ENCODE measurements at regions not wholly inside any gene's neighbourhood (a gene's known extent, or its start where the extent isn't known, plus 50 kb on each side); places are given as distances from the start of the nearest gene placed in this dataset.

DNA sequence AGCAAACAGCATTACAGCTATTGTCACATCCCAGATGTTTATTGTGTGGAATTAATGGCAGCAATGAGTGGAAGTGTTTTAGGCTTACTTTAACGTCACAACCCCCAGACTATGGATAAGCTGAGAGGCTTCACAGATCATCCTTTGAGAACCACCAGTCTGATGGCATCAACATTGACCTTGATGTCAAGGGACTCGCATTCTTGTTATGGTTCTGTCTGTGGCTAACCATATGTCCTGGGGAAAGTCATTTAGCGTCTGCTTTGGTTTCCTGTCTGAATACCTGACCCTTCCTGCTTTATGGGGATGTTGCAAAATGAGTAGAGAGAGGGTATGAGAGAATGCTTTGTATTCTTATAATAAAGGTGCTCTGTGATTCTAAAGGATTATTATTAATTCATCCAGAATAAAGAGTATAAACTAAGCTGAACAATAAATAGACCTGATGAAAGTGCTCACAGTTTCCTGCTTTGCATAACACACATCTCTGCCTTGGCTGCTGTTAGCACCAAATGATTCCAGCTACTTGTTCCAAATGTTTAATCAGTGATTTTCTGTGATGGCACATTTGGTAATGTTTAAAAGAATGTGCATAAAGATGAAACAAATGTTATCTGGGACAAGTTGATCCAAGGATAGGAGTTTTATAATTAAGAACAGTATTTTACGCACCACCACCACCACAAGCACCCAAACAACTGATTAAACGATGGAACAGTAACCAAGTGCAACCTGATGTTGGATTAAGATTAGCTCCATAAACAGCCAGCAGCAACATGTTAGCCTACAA, 116.9 kb upstream of the LRIG3 start:
- no peak for DNase-seq

DNA sequence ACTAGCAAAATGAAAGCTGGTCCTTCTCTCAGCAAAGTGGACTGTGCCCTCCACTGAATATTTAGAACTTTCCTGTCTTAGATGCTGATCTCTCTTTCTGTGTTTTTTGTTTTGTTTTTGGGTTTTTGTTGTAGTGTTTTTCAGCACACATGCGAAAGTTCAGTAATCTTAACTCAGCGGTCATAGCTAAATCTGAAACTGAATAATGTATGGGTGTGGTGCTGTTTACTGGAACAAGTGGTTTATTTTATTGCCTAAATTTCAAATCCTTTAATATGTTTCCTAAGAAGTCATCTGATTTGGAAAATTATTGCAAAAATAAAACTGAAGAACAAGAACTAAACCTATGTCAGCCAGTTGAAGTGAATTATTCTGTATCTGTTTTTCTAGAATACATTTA, 116.0 kb upstream of the LRIG3 start:
- no peak for DNase-seq

DNA sequence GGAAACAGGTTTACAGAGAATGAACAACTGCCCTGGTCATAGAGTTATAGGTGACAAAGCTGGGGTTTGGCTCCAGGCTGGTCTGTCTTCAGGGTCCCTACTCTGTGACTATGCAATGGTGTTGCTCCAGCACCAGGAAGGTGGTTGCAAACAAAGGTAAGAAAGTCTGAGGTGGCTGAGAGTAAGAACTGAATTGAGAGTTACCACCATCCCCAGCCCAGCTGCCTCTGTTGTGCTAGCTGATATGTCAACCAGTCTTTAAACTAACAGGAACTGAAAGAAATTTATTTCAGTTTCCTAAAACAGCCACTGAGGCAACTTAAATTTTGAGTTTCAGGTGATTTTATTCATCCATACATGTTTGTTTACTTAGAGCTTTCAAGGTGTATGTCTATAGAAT, 111.0 kb upstream of the LRIG3 start:
- no peak for DNase-seq

DNA sequence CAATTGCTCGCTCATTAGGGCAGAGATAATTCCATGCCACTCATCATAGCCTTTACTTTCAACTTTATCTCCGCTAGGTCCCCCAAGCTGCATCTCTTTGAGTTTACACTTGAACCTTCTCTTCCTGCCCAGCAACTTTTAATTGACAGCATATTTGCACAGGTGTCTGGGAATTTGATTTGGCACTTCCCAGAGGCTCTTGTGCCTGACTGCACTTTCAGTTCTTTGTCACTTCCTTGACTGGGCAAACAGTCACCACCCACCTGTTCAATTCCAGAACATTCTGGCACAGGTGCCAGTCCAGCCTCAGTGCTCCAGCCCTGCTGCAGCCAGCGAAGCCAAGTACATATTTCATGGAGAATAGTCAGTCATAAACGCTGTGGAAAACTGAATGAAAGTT, 110.1 kb upstream of the LRIG3 start:
- peak; percentile 63 for DNase-seq

DNA sequence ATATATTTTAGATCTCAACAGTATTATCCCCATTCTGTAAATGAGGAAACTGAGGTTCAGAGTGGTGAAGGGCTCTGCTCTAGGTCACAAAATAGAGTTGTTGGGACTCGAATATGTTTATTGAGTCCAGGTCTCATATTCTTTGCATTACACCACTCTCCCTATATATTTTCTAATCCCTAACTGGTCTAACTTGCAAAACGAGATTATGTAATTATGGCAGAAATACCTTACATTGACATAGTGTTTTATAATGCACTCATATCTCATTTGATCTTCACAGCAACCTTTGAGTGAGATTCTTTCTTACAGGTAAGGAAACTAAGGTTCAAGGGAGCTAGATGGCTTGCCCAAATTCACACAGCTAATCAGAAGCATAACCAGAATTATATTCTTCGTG, 106.9 kb upstream of the LRIG3 start:
- DNase-seq: no peak

DNA sequence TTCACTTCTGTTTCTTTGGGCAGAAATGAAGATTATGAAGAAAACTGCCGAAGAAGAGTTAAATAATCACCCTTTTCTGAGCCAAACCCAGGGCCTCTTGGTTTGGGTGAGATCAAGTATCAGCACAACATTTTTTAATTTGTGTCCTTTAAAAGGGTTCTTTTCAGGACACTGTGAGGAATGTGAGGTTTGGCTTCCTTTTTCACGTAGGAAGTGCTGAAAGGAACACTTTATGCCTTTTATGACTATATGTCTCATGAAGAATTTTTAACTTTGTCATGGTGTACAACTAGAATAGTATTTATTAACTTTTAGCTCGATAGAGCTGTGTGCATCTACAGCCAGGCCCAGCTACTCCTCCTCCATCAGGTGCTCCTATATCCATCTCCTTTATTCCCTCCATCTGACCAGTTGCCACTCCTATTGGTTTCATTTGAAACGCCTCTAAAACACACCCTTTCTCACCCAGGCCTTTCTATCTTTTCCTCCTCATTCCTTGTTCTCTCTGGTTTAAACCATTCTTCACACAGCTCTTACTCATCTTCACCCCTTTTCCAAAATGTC, 103.6 kb upstream of the LRIG3 start:
- no peak for DNase-seq

DNA sequence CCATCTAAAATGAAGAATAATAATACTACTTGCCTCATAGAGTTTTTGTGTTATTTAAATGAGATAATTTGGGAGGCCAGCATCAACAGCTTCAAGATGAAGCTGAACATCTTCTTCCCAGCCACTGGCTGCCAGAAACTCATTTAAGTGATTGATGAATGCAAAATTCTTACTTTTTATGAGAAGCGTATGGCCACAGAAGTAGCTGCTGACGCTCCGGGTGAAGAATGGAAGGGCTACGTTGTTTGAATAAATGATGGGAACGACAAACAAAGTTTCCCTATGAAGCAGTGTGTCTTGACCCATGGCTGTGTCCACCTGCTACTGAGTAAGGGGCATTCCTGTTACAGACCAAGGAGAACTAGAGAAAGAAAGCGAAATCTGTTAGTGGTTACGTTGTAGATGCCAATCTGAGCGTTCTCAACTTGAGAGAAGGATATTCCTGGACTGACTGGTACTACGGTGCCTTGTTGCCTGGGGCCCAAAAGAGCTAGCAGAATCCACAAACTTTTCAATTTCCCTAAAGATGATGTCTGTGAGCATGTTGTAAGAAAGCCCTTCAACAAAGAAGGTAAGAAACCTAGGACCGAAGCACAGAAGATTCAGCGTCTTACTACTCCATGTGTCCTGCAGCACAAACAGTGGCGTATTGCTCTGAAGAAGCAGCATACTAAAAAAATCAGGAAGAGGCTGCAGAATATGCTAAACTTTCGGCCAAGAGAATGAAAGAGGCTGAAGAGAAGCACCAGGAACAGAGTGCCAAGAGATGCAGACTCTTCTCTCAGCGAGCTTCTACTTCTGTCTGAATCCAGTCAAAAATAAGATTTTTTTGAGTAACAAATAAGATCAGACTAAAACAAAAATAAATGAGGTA, 100.0 kb upstream of the LRIG3 start:
- no peak for DNase-seq

DNA sequence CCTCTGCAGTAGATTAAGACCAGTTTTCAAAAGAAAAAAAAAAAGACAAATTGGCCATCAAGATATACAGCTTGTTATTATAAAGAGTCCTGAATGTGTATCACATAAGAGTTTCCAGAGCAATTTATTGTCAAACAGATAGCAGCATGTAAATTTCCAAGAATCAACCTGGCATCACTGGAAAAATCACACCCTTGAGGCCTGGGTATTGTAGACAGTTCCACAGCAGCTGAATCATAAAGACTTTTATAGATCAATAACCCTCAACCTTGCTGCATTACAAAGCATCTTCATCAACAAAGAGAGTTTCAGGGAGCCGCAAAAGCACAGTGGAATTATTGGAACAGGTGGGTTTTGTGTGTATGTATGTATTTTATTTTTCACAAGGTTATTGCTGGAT, 94.6 kb upstream of the LRIG3 start:
- DNase-seq: no peak

DNA sequence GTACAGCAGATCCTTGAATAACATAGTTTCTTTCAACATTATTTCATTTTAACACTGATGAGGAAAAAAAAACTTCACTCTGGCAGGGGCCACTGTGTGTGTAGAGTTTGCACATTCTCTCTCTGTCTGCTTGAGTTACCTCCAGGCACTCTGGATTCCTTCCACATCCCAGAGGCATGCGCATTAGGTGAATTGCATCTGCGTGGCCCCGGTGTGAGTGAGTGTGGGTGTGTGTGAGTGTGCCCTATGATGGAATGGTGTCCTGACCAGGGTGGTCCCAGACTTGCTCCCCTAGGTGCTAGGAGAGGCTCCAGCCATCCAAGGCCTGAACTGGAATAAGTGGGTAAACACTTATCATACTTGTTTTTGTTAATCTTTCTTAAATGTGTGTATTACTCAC, 90.6 kb upstream of the LRIG3 start:
- DNase-seq: no peak

DNA sequence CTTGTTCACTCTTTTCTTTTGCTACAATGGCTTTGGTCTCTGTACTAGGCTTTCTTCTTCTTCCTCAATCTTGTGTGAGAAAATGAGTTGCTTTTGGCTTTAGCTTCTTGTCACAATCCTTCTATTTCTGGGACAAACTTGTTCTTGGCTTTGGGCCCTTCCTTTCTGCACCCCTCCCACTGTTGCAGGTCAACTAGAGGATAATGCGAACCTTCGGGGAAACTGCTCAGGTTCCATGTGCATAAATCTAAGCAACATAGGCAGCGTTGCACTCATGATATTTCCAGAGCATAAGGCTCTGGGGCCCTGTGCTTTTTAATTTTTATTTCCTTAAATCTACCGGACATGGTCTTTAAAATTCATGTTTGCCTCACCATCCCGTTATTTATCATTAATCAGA, 89.8 kb upstream of the LRIG3 start:
- no peak for DNase-seq

DNA sequence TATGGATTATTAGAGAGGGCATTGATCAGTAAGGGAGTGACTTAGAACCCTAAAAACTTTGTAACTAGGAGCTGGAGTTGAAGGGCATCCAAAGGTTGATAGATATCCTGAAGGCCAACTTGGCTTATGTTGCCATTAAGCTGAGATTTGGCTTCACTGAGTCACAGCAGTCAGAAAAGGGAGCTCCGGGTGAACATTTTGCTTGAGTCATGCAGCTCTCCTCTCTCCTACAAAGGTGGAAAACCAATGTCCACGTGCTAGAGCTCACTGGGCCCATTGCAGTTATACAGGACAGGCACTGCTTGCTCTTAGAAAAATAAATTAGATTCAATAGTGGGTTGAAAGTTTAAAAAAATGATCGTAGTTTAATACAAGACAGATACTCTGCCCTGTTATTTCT, 87.3 kb upstream of the LRIG3 start:
- no peak for DNase-seq

DNA sequence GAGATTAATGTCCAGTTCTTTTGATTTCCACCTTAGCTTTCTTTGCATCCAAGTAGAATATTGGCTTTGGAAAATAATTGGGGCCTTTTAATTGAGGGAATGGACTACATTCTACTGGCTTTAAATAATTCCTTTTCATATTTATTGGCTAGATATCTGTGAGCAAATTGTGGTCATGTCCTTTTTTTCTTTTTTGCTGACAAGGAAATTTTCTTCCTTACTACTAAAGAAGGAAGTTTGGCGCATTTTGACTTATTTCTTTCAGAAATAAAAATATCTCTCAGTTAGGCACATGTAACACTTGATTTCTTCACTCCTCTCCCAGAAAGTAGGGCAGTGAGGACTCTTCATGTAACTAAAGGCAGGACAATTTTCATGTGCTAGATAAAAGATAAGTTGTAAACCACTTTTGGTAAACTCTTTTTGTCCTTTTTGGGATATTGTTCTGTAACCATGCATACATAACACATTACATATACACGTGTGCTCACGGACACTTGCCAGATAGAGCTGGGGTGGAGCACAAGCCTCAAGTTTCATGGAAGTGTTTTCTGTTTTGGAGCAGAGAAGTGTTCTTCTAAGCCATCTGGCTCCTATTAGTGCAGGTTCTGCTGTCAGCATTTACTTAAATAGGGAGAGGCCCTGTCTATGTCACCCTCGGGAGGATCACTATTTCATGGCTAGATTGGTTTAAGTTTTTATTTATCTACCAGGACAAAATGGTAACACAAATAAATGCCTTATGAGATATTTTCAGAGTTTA, 85.1 kb upstream of the LRIG3 start:
- DNase-seq: no peak

DNA sequence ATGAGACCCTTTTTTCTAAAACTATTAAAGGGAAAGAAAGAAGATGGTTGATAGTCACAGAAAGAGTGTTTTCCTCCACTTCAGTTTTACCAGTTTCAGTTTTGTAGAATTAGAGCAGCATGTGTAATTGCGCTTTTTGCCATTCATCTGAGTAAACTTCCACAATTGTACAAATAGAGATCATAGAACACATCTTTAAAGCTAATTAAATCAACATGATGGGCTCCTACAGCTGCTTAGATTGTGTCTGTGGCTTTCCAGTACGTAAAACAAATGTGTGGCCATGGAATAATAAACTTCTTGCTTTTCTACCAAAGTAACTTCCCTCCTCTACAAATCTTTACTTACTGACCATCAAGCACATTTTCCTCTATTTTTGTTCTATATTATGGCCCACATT, 84.2 kb upstream of the LRIG3 start:
- no peak for DNase-seq

DNA sequence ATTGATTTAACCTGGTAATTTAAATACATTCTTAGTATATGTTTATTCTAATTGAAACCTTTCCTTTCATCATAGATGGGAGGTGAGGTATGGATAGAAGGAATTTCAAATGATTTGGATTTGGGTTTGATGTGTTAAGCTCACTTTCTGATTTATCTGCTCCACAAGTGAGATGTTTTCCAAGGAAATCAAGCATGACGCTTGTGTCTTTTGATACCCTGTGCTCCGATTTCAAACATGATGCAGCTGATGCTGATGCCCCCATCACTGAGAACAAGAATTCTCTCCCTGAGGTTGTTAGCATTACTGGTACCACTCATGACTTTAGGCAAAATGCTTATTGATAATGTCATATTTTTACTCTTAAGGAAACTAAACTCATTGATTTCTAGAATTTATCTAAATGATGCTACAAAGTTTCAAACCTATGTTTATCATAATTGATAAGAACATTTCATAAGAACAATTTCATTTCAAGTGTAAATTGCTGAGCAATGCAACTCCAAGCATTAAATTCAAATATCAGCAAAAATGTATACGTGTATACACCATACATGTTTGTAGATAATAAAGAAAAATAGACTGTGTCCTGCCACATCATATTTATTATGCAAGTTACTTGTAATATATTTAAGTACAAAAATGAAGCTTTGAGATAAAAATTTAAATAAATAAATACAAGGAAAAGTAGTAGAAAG, 75.5 kb upstream of the LRIG3 start:
- DNase-seq: no peak

DNA sequence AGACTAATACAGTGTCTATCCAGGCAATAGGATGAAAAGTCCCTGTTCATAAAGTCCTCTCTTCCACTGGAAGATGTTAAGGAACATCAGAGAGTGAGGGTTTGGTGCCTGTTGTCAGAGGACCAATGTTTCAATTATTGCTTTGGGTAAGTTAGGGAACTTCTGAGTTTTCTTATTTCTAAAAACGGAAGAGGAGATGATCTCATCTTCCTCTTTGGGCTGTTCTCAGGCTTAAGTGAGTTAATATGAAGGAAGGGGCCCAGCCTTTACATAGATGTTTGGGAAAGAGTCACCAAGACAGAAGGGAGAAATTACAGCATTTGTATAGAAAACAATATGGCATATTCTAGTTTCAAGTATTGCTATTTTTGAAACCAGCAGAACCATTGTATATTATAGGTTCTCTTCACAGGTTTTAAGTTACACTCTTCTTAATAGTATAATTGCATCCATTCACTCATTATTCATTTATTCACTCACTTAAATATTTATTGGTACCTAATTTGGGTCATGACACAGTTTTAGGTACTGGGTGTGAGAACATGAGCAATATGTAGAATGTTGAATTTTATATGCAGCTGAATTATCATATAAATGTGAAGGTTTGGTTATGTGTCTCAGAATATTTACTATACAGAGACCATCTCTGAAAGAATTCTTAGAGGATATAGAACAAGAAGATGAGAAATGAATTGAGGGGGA, 68.5 kb upstream of the LRIG3 start:
- DNase-seq: no peak

DNA sequence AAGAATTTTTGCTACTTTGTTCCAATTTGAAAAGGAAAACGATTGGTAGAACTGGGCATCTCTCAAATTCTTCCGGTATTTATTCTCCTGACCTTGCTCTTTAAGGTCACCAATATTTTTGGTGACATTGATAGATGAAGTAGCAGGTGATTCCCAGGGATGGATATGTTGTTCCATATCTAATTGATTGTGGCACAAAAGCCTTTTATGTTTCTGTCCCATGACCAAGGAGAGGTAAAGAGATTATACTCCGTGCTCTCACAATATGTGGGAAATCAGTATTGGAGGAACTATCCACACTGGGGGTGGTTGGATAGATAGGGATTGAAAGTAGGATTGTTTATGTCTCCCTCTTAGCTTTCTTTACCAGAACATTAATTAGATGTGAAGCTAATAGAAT, 61.7 kb upstream of the LRIG3 start:
- DNase-seq: no peak

DNA sequence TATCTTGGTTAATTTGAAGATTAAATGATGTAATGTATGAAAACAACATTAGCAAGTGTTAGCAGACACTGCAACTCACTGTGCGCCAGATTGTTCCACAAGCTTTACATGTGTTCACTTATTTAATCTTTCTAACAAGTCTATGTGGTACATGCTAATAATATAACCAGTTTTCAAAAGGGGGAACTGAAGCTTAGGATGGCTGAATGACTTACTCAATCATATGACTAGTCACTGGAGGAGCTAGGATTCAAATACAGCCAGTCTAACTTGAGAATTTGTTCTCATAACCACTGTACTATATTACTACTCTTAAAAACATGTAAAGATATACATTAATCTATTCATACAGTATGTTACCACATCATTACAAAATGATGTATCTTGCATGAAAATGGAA, 60.5 kb upstream of the LRIG3 start:
- DNase-seq: no peak

DNA sequence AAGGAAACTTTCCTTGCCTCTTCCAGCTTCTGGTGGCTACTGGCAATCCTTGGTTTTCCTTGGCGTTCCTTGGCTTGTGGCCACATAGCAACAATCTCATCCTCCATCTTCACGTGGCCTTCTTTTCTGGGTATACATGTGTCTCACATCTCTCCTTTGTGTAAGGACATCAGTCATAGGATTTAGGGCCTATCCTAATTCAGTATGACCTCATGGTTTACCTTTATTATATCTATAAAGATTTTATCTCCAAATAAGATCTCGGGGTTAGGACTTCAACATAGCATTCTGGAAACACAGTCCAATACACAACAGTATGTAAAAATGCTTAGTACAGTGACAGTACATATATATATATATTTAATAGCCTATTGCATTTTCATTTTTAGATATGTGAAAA, 58.4 kb upstream of the LRIG3 start:
- no peak for DNase-seq

DNA sequence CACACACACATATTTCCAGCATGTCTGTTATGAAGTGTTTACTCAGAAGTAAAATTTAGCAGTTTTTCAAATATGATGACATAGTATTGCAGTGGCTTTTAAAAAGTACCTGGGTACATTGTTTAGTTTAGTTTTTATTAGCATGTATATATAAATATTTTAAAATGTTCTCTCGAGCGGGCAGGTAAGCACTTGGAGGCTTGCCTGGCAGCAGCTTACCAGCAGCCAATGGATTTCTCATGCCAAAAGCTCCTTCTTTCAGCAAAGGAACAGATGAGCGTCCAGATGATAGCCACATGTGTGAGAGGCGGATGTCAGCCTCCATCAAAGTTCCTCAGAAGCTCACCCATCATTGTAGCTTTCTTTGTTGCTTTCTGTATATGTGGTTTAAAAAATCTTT, 57.2 kb upstream of the LRIG3 start:
- DNase-seq: no peak

DNA sequence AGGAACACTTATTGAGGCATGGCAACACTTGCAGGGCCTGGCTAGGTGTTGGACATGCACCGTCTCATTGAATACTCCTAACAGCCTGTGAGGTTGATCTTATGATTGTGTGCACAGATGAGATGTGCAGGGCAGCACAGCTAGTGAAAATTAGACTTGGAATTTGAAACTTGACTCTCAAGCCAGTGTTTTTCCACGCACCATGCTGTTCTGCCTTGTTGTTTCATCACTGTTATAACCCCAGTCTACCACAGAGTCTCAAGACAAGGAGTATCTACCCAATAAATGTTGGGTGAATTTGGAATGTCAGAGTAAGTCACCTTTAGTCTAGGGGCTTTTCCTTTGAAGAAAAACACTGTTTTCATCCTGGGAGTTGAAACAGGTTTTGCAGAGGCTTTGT, 55.8 kb upstream of the LRIG3 start:
- DNase-seq: no peak
